Fibroblast of skin of abdomen (primary cell): ENCODE measurements at regions not wholly inside any gene's neighbourhood (a gene's known extent, or its start where the extent isn't known, plus 50 kb on each side); places are given as distances from the start of the nearest gene placed in this dataset.
"Not testable (repeated sequence)": the region's sequence is repeated elsewhere in the genome, so short reads cannot be mapped to it uniquely, and the experiment has no call there.

ENCODE experiments used
- DNase-seq: peaks from one replicate; pipeline ENCODE4 v3.0.0-alpha.2; 2013

DNA sequence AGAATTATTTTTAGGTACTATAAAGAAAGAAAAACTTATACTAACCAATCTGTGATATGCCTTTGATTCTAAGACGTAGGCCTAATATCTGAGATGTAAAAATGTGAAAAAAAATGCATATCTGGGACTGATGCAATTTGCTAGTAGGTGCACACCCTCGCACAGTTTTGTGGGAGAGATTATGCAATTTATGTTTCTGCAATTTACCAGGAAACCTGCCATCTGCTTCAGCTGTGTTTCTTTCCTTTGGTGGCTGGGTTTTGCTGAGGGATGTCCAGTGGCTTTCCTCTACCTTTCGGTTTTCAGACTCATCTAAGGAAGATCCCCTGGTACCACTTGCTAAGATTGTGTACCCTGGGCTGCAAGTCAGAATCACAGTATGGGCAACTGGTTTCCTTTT lies 186.9 kb downstream of the ZFP64 start:
- peak; percentile 72 for DNase-seq

DNA sequence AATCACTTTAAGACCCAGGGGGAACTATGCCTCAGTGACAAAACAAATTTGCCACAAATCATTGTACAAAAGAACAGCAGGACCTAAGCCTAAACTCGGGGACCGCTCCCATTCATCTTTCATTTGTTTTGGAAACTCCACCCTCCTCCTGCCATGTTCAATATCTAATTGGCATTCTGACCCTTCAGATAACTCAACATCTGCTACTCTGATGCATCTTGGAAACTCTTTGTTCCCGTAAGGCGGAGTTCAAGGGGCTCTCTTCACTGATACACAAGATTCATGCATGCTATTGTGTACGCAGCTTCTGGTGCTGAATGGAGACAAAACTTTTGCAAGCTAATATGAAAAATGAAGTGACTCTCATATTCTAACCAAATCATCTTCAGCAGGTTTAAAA lies 187.6 kb downstream of the ZFP64 start:
- no peak for DNase-seq

DNA sequence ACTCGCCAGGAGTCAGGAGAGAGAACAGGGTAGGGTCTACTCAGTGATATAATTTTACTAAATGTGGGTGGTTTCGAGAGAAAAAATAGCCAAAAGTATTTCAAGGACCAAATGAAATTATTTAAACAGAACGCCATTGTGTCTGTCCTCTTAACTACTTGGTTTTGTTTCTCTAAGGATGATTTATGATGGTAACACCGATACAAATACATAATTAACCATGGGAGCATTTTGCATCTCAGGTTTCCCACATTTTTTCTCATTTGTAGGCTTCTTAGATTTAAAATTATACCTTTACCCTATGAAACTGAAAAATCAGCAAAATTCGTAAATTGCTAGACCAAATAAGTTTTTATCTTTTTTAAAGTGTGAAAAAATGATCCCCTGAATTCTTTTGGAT lies 188.2 kb downstream of the ZFP64 start:
- DNase-seq, result no peak

DNA sequence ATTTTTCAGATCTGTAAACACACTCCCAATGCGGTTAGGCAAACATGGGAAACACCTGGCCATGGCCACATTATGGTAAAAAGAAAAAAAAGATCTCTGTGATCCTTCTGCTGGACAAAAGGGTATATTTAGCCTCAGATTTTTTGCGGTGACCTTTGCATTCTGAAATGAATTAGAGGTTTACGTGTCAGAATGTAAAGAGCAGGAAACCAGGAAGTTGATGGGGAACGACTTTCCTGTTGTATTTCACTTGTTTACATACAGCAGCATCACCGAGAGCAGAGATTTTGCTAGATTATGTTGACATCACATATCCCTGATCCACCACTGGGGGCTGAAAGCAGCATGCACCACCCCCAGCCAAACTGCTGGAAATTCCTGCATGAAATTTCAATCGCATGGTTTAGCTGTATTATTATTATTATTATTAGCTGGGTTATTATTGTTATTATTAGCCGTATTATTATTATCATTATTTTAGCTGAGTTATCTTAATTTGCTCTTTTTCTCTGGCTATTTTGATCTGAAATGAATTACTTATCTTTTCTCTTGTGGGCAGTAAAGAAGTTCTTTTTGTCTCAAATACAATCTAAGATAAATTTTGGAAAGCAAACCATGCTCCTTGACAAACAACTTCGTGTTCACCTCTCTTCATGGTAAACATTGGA lies 189.4 kb downstream of the ZFP64 start:
- DNase-seq, result peak; percentile 23

DNA sequence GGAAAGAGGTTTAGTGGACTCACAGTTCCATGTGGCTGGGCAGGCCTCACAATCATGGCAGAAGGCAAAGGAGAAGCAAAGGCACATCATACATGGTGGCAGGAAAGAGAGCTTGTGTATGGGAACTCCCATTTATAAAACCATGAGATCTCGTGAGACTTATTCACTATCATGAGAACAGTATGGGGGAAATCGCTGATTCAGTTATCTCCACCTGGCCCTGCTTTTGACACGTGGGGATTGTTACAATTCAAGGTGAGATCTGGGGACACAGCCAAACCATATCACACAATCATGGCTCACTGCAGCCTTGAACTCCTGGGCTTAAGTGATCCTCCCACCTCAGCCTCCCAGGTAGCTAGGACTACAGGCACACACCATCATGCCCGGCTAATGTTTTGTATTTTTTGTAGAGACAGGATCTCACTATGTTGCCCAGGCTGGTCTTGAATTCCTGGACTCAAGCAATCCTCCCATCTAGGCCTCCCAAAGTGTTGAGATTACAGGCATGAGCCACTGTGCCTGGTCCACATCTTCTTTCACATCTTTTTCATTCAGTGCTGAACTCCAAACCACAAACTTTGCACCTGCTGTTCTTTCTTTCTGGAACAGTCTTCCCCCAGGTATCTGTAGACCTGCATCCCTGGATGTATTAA lies 194.2 kb downstream of the ZFP64 start:
- not testable (repeated sequence) for DNase-seq

DNA sequence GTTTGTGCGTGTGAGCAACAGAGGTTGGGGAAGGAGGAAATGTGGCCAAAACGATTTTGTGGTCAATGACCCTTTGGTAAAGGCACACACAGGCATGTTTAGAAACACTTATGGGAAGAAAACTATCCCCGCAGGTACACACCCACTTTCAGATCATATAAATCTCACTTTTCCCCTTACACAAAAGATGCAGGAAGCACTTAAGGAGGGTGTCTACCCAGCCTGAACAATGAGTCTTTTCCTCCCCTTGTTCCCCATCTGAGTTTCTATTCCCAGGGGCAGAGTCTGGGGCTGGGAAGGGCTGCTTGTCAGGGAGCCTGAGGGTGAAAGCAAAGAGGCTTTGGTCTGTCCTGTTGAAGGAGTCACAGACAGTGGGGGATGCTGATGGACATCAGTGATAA lies 193.2 kb upstream of the SALL4 start:
- DNase-seq, result peak; percentile 58

DNA sequence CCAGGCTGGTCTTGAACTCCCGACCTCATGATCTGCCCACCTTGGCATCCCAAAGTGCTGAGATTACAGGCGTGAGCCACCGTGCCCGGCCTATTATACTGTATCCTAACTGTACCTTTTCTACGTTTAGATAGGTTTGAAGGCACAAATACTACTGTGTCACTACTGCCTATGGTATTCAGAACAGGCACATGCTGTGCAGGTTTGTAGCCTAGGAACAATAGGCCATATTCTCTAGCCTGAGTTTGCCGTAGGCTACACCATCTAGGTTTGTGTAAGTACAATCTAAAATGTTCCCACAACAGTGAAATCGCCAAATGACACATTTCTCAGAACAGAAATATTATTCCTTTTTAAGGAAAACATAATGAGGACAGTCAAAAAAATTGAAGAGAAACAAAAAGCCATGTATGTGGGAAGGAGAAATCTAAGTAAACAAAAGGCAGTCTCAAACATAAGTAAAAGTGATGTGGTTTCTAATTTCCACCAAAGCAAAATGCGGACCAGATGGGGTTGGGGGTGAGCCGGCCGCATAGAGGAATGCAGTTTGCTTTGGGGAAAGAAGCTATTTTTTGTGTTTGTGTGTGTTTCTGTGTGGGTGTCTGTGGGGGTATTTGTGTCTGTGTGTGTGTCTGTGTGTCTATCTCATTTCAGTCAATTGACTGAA lies 192.6 kb upstream of the SALL4 start:
- DNase-seq, result peak; percentile 78

DNA sequence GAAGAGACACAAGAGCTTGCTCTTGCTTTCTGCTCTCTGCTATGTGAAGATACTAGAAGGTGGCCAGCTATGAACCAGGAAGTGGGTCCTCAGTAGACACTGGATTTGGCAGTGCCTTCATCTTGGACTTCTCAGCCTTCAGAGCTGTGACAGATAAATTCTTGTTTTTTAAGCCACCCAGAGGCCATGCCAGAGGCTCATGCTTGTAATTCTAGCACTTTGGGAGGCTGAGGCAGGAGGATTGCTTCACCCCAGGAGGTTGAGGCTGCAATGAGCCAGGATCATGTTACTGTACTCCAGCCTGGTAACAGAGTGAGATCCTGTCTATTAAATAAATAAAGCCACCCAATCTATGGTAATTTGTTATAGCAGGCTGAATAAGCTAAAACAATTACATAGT lies 185.5 kb upstream of the SALL4 start:
- DNase-seq, result no peak

DNA sequence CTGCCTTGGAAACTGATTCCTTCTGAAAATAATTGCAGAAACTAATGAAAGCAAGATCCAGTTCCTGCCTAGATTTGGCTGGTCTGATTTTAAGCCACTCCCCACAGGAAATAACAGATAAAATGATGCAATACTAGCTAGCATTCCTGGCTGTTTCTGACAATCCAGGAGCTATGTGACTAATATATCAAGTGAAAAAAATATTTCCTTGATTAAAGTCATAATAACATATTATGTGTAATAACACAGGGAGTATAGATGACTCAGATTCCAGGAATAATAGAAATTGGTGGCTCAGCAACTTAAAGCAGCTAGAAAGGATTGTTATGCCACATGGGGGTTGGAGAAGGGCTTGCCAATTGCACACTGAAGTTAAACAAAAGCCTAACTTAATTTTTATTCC lies 182.7 kb upstream of the SALL4 start:
- DNase-seq, result peak; percentile 98

DNA sequence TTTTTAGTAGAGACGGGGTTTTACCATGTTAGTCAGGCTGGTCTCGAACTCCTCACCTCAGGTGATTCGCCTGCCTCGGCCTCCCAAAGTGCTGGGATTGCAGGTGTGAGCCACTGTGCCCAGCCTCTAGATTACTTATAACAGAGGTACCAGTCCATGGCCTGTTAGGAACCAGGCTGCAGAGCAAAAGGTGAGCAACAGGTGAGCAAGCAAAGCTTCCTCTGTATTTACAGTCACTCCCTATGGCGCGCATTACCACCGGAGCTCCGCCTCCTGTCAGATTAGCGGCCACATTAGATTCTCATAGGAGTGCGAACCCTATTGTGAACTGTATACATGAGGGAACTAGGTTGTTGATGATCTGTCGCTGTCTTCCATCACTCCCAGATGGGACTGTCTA lies 178.0 kb upstream of the SALL4 start:
- no peak for DNase-seq

DNA sequence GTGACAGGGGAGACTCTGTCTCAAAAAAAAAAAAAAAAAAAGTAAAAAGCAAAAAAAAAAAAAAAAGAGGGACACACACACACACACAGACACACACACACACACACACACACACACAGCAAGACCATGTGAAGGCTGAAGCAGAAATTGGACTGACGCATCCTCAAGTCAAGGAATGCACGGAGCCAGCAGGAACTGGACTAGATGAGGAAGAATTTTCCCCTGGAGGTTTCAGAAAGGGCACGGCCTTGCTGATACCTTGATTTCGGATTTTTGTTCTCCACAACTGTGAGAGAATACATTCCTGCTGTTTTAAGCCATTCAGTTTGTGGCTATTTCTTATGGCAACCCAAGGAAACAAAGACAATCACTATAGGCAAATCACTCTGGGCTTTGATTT lies 176.9 kb upstream of the SALL4 start:
- DNase-seq, result peak; percentile 45

DNA sequence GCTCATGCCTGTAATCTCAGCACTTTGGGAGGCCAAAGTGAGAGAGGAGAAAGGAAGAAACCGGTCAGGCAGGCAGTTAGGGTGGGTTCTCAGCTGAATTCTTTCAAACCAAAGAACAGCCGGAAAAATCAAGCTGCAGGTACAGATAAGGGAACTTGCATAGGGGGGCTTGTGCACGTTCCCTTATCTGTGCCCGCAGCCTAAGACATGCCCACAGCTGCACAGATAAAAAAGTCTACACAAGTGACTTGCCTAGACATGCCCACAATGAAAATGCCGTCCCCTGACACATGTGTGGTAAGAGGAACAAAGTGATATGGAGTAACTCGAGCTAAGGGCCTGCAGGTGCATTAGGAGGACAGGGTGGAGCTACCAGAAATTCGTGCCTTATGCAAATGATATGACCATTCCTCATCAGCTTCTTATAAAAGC lies 175.8 kb upstream of the SALL4 start:
- DNase-seq, result no peak

DNA sequence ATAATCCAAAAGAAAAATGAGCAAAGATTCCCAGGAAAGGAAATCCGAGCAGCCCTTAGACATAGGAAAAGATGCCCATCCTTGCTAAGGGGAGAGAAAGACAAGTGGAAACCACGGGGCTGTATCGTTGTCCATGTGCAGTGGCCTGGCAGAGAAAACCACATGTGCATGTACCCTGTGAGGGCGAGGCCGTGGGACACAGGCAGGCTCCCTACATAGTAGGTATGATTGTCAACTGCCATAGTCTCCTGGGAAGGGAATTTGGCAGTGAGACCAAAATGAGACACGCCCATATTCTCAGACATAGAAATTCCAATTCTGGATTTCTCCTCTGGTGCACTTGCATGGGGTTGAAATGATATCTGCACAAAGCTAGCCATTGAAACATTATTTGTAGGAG lies 169.7 kb upstream of the SALL4 start:
- DNase-seq, result no peak

DNA sequence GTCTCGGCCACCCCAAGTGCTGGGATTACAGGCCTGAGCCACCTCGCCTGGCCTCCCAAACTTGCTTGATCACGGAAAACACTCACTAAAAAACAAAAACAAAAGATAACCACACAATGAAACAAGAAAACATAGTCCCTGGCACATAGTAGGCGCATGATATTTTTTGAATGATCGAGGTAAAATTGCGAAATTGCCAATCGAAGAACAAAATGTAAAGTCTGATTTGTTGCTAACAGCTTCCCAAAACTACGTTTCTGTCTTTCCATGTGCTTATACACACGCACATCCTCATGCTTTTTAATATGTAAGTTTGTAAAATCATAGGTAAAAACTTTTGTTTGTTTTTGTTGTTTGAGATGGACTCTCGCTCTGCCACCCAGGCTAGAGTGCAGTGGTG lies 168.5 kb upstream of the SALL4 start:
- DNase-seq, result no peak

DNA sequence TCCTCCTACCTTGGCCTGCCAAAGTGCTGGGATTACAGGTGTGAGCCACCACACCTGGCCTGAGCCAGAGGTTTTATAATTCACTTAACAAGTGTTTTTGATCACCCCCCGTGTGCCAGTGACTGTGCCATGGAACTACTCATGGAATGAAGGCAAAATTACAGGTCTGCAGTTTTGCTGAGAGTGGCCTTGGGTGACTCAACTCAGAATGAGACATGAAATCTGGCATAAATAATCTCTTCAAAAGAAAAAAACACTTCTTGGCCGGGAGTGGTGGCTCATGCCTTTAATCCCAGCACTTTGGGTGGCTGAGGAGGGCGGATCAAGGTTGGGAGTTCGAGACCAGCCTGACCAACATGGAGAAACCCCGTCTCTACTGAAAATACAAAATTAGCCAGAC lies 166.9 kb upstream of the SALL4 start:
- no peak for DNase-seq

DNA sequence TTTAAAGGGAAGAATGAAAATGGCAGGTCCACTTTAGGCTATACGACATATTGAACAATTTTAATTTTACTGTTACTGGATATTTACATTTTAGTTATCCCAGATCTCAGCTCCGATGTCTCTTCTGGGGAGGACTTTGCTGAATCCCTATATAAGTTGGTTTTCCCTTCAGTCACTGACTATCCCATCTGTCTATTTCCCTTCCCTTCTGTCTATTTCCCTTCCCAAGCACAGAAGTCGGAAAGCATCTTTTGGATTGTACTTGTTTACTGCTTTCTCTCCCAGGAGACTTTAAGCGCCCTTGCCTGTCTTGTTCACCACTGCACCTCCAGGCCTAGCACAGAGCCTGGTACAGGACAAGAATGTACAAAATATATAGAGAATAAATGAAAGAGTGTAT lies 165.8 kb upstream of the SALL4 start:
- DNase-seq, result no peak

DNA sequence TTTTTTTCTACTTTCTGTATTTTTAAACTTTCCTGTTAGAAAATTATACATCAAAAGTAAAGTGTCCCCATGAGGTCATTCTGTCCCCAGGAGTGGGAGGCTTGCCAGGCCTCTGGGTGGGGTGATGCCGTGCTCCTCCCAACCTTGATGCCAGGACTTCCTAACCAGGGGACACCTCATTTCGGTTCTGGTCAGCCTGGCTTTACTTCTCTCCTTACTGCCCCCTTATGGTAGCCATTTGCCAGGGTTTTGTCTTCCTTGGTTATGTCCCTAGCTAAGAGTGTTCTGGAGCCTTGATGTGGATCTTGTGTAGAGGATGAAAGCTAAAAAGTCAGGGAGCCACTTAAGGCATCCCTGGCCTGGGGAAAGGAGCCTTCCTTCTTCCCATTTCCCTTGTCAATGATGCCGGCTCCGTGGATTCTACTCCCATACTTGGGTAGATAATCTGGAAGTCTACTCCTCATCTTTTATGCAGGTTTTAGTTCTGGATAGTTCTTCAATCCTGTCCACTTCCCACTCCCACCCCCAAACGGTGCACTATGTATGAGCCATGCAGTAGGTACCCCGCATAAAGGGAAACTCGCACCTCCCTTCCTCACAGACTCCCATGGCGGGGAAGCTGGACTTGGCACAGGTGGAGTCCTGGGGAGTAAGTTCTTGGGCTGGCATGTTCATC lies 164.1 kb upstream of the SALL4 start:
- DNase-seq, result peak; percentile 59

DNA sequence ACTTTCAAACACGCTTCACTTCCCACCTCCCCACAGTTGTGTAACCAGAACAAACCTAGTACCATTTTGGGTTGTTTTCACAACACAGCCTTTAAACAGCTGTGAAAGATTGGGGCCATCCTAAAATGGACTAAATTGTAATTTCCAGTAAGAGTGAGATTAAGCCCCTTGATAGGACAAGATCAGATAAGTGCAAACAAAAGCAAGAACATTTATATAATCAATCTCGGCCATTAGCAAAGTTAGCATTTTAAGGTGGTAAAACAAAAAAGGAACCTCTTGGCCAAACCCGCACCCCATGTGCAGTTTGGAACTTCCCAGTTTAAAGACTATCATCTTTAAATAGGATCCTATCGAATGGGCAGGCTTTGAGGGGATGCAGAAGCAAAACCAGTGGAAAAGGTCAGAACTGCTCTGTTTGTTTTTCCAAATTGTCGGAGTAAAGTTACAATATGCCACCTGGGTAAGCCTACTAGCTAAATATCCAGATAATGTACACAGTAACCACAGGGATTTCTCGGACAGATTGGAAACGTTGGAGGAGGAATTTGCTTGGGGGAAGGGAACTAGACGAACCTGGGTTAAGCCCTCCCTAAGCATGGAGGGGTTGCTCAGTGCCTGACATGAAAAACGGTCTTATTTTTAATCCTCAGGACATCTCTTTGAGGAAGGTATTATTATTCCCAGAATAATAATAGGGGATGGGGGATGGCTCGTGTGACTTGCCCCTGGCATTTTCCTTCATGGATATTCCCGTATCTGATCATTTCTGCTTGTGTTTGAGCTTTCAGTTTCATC lies 159.8 kb upstream of the SALL4 start:
- DNase-seq, result no peak

DNA sequence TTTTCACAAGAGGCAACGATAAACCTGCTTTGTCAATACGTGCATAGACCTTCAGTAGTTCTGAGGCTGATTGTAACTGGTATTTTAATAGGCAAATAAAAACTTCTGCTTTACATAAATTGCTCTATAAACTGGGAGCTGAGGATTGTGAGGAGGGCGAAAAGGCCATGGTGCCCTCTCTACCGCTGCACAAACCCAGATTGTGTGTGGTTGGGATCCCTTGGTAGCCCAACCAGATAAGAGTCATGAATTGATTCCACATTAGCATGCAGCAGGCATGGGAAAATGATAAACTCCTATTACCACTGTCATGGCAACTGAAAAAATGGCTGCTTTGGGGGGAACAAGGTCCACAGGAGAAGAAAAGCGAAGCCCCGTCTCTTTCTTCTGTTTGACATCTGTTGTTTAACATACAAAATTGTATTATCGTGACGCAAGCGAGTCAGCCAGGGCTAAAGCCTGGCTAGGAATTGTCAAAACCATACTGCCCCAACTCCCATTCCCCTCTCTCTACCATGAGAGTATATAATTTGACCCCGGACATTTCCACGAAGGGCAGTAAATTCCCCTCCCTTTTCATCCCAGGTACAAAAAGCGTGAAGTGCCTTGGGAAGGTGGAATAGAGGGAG lies 157.8 kb upstream of the SALL4 start:
- no peak for DNase-seq

DNA sequence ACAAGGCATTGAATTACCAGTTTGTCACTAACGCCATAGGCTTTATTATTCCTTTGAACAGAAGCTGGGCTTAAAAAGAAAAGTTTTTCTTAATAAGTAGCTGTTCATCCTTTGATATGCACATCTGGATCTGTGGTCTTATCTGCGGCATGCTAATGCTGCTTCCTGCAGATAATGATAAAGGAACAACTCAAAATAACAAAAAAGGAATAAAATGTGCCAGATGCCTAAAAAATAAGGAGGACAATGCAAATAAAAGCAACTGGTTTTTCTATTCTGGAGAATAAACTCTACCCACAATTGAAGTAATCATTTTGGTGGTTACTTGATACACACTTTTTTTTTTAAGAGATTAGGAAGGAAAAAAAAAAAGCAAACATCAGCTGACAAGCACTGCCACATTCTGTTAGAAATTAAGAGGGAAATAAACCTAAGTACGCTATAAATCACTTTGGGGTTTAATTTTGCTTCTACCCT lies 156.8 kb upstream of the SALL4 start:
- DNase-seq, result no peak

DNA sequence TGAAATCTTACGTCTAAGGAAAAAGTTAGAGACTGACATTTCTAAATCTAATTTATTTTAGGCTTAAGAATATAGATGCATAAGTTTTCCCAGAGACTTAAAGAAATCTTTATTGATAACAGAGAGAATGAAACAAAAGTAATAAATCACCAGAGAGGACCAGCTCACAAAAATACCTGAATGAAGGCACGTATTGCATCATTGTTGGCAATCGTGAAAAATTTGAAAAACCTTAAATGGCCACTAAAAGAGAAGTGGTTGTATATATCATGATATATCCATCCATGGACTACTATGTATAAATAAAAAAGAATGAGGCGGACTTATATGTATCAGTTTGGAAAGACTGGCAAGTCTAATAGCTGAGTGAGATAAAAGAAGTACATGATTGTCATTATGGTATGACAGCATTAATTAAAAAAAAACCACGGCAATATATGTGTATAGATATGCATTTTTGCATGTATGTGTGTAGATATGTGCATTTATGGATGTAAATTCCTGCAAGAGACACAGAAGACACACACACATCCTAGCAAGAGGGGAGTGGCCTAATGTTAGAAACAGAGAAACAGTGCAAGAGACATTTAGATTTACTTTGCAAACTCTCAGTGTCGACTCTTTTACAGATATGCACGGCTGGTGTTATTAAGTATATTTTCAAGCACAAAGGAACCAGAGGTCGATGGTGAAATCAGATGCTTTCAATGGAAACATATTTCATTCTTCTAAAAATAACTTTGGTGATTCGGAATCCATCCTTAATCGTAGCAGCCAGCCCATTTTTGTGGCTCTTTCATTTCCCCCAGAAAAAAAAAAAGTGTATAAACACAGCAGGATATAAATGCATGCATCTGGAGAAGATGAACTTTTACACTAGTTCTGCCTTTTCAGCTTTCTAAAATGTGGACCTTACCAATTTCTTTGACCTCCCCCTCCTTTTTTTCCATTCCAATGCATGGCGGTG lies 156.1 kb upstream of the SALL4 start:
- peak; percentile 69 for DNase-seq
